ENCODE measurements at regions not wholly inside any gene's neighbourhood (a gene's known extent, or its start where the extent isn't known, plus 50 kb on each side); places are given as distances from the start of the nearest gene placed in this dataset.

- Histone ChIP-seq H3K4me1 (ENCODE audit: control insufficient read depth in 2 of 2, insufficient read depth in 2 of 2, low read length in 1 of 2) (no peaks in the 10 kb centered on the region), H3K4me3 (ENCODE audit: low read depth in 1 of 2, low read length in 2 of 2) (no peak overlapping the region), H3K36me3 (ENCODE audit: control insufficient read depth in 2 of 2, insufficient read depth in 2 of 2, low read length in 1 of 2) (no peaks in the 10 kb centered on the region), H3K27me3 (ENCODE audit: control insufficient read depth in 1 of 2, insufficient read depth in 2 of 2, low read length in 2 of 2) (no peaks in the 10 kb centered on the region), H3K27ac (ENCODE audit: low read depth in 2 of 2, low read length in 1 of 2) (no peak overlapping the region), H3K9me3 (ENCODE audit: control insufficient read depth in 2 of 2, insufficient read depth in 1 of 2, low read depth in 1 of 2, low read length in 1 of 2) (no peaks in the 10 kb centered on the region)
- WGBS, 2 donors, result 65 to 71% methylated on average over 4 of the region's 4 CpGs
These were observed 192.8 kb downstream of the ETS1 start for GRCh38 chr11:128394431-128395089.

GRCh38 chr11:128392259-128392658, 195.1 kb downstream of the ETS1 start:
- Histone ChIP-seq H3K36me3 (ENCODE audit: control insufficient read depth in 2 of 2, insufficient read depth in 2 of 2, low read length in 1 of 2) (no peaks in the 10 kb centered on the region), H3K4me1 (ENCODE audit: control insufficient read depth in 2 of 2, insufficient read depth in 2 of 2, low read length in 1 of 2) (no peaks in the 10 kb centered on the region), H3K27me3 (ENCODE audit: control insufficient read depth in 1 of 2, insufficient read depth in 2 of 2, low read length in 2 of 2) (no peaks in the 10 kb centered on the region), H3K9me3 (ENCODE audit: control insufficient read depth in 2 of 2, insufficient read depth in 1 of 2, low read depth in 1 of 2, low read length in 1 of 2) (no peaks in the 10 kb centered on the region), H3K27ac (ENCODE audit: low read depth in 2 of 2, low read length in 1 of 2) (no peak overlapping the region), H3K4me3 (ENCODE audit: low read depth in 1 of 2, low read length in 2 of 2) (no peak overlapping the region)
- WGBS, 2 donors, result 93 to 96% methylated on average over 2 of the region's 2 CpGs

GRCh38 chr11:128391811-128392210, 195.5 kb downstream of the ETS1 start:
- Histone ChIP-seq H3K4me3 (ENCODE audit: low read depth in 1 of 2, low read length in 2 of 2) (no peak overlapping the region), H3K27ac (ENCODE audit: low read depth in 2 of 2, low read length in 1 of 2) (no peak overlapping the region)
- 70 to 72% methylated on average over 2 of the region's 2 CpGs for WGBS, 2 donors

GRCh38 chr11:128390246-128390645, 197.1 kb downstream of the ETS1 start:
- H3K4me3 ChIP-seq (ENCODE audit: low read depth in 1 of 2, low read length in 2 of 2), result no peak overlapping the region
- H3K27me3 ChIP-seq (ENCODE audit: control insufficient read depth in 1 of 2, insufficient read depth in 2 of 2, low read length in 2 of 2), result no peaks in the 10 kb centered on the region
- no peaks in the 10 kb centered on the region for H3K9me3 ChIP-seq (ENCODE audit: control insufficient read depth in 2 of 2, insufficient read depth in 1 of 2, low read depth in 1 of 2, low read length in 1 of 2)
- WGBS, 2 donors, result 82 to 84% methylated on average over 1 of the region's 1 CpG
- no peaks in the 10 kb centered on the region for H3K36me3 ChIP-seq (ENCODE audit: control insufficient read depth in 2 of 2, insufficient read depth in 2 of 2, low read length in 1 of 2)
- no peak overlapping the region for H3K27ac ChIP-seq (ENCODE audit: low read depth in 2 of 2, low read length in 1 of 2)
- no peaks in the 10 kb centered on the region for H3K4me1 ChIP-seq (ENCODE audit: control insufficient read depth in 2 of 2, insufficient read depth in 2 of 2, low read length in 1 of 2)

More at GRCh38 chr11:128391811-128392210, 195.5 kb downstream of the ETS1 start:
- Histone ChIP-seq H3K27me3 (ENCODE audit: control insufficient read depth in 1 of 2, insufficient read depth in 2 of 2, low read length in 2 of 2) (no peaks in the 10 kb centered on the region), H3K36me3 (ENCODE audit: control insufficient read depth in 2 of 2, insufficient read depth in 2 of 2, low read length in 1 of 2) (no peaks in the 10 kb centered on the region), H3K4me1 (ENCODE audit: control insufficient read depth in 2 of 2, insufficient read depth in 2 of 2, low read length in 1 of 2) (no peaks in the 10 kb centered on the region), H3K9me3 (ENCODE audit: control insufficient read depth in 2 of 2, insufficient read depth in 1 of 2, low read depth in 1 of 2, low read length in 1 of 2) (no peaks in the 10 kb centered on the region)

- Histone ChIP-seq H3K27me3 (ENCODE audit: control insufficient read depth in 1 of 2, insufficient read depth in 2 of 2, low read length in 2 of 2) (no peaks in the 10 kb centered on the region), H3K36me3 (ENCODE audit: control insufficient read depth in 2 of 2, insufficient read depth in 2 of 2, low read length in 1 of 2) (no peaks in the 10 kb centered on the region), H3K9me3 (ENCODE audit: control insufficient read depth in 2 of 2, insufficient read depth in 1 of 2, low read depth in 1 of 2, low read length in 1 of 2) (no peaks in the 10 kb centered on the region), H3K27ac (ENCODE audit: low read depth in 2 of 2, low read length in 1 of 2) (no peak overlapping the region), H3K4me1 (ENCODE audit: control insufficient read depth in 2 of 2, insufficient read depth in 2 of 2, low read length in 1 of 2) (no peaks in the 10 kb centered on the region), H3K4me3 (ENCODE audit: low read depth in 1 of 2, low read length in 2 of 2) (no peak overlapping the region)
- WGBS, 2 donors, result 89 to 90% methylated on average over 7 of the region's 7 CpGs
These were observed 197.8 kb downstream of the ETS1 start for GRCh38 chr11:128389461-128389976.

- 71 to 77% methylated on average over 5 of the region's 5 CpGs for WGBS, 2 donors
- no peak overlapping the region for H3K27ac ChIP-seq (ENCODE audit: low read depth in 2 of 2, low read length in 1 of 2)
These were observed 199.0 kb downstream of the ETS1 start for GRCh38 chr11:128388206-128388815.

GRCh38 chr11:128379587-128380580, 207.5 kb downstream of the ETS1 start:
- H3K4me3 ChIP-seq (ENCODE audit: low read depth in 1 of 2, low read length in 2 of 2), result no peak overlapping the region
- no peaks in the 10 kb centered on the region for H3K36me3 ChIP-seq (ENCODE audit: control insufficient read depth in 2 of 2, insufficient read depth in 2 of 2, low read length in 1 of 2)
- no peaks in the 10 kb centered on the region for H3K27me3 ChIP-seq (ENCODE audit: control insufficient read depth in 1 of 2, insufficient read depth in 2 of 2, low read length in 2 of 2)
- H3K9me3 ChIP-seq (ENCODE audit: control insufficient read depth in 2 of 2, insufficient read depth in 1 of 2, low read depth in 1 of 2, low read length in 1 of 2), result no peaks in the 10 kb centered on the region
- WGBS, 2 donors, result 58 to 66% methylated on average over 3 of the region's 3 CpGs
- H3K27ac ChIP-seq (ENCODE audit: low read depth in 2 of 2, low read length in 1 of 2), result no peak overlapping the region
- H3K4me1 ChIP-seq (ENCODE audit: control insufficient read depth in 2 of 2, insufficient read depth in 2 of 2, low read length in 1 of 2), result no peaks in the 10 kb centered on the region

More at GRCh38 chr11:128388206-128388815, 199.0 kb downstream of the ETS1 start:
- Histone ChIP-seq H3K9me3 (ENCODE audit: control insufficient read depth in 2 of 2, insufficient read depth in 1 of 2, low read depth in 1 of 2, low read length in 1 of 2) (no peaks in the 10 kb centered on the region), H3K27me3 (ENCODE audit: control insufficient read depth in 1 of 2, insufficient read depth in 2 of 2, low read length in 2 of 2) (no peaks in the 10 kb centered on the region), H3K4me3 (ENCODE audit: low read depth in 1 of 2, low read length in 2 of 2) (no peak overlapping the region), H3K36me3 (ENCODE audit: control insufficient read depth in 2 of 2, insufficient read depth in 2 of 2, low read length in 1 of 2) (no peaks in the 10 kb centered on the region), H3K4me1 (ENCODE audit: control insufficient read depth in 2 of 2, insufficient read depth in 2 of 2, low read length in 1 of 2) (no peaks in the 10 kb centered on the region)

- WGBS, 2 donors, result 4 to 5% methylated on average over 1 of the region's 1 CpG
These were observed 211.4 kb downstream of the ETS1 start for GRCh38 chr11:128375961-128376360.

GRCh38 chr11:128374026-128374425, 213.3 kb downstream of the ETS1 start:
- Histone ChIP-seq H3K36me3 (ENCODE audit: control insufficient read depth in 2 of 2, insufficient read depth in 2 of 2, low read length in 1 of 2) (no peaks in the 10 kb centered on the region), H3K9me3 (ENCODE audit: control insufficient read depth in 2 of 2, insufficient read depth in 1 of 2, low read depth in 1 of 2, low read length in 1 of 2) (no peaks in the 10 kb centered on the region), H3K27me3 (ENCODE audit: control insufficient read depth in 1 of 2, insufficient read depth in 2 of 2, low read length in 2 of 2) (no peaks in the 10 kb centered on the region), H3K4me1 (ENCODE audit: control insufficient read depth in 2 of 2, insufficient read depth in 2 of 2, low read length in 1 of 2) (no peaks in the 10 kb centered on the region), H3K27ac (ENCODE audit: low read depth in 2 of 2, low read length in 1 of 2) (no peak overlapping the region), H3K4me3 (ENCODE audit: low read depth in 1 of 2, low read length in 2 of 2) (no peak overlapping the region)
- 77 to 79% methylated on average over 3 of the region's 3 CpGs for WGBS, 2 donors

More at GRCh38 chr11:128375961-128376360, 211.4 kb downstream of the ETS1 start:
- Histone ChIP-seq H3K27ac (ENCODE audit: low read depth in 2 of 2, low read length in 1 of 2) (no peak overlapping the region), H3K27me3 (ENCODE audit: control insufficient read depth in 1 of 2, insufficient read depth in 2 of 2, low read length in 2 of 2) (no peaks in the 10 kb centered on the region), H3K4me3 (ENCODE audit: low read depth in 1 of 2, low read length in 2 of 2) (no peak overlapping the region), H3K4me1 (ENCODE audit: control insufficient read depth in 2 of 2, insufficient read depth in 2 of 2, low read length in 1 of 2) (no peaks in the 10 kb centered on the region), H3K36me3 (ENCODE audit: control insufficient read depth in 2 of 2, insufficient read depth in 2 of 2, low read length in 1 of 2) (no peaks in the 10 kb centered on the region), H3K9me3 (ENCODE audit: control insufficient read depth in 2 of 2, insufficient read depth in 1 of 2, low read depth in 1 of 2, low read length in 1 of 2) (no peaks in the 10 kb centered on the region)

Measured in esophagus (tissue), 2 donors.